Bronchial epithelial cell (primary cell): ENCODE measurements at regions not wholly inside any gene's neighbourhood (a gene's known extent, or its start where the extent isn't known, plus 50 kb on each side); places are given as distances from the start of the nearest gene placed in this dataset.

Experiments used
- DNase-seq: peaks from one replicate; pipeline ENCODE4 v3.0.0-alpha.2; 2010; ENCODE audit warnings: low read depth
- FAIRE-seq: peaks from 2 replicates; lab custom pipeline; 2011; peaks lifted over from hg19 to GRCh38; lab: Jason Lieb, UNC
- H3K27me3 ChIP-seq: 2 replicates; pipeline ENCODE4 v1.5.1; 2011; ENCODE audit warnings: low read length; ENCODE audit not compliant: control insufficient read depth, insufficient read depth
- H3K36me3 ChIP-seq: 2 replicates; pipeline ENCODE4 v1.5.1; 2011; ENCODE audit warnings: low read length; ENCODE audit not compliant: control insufficient read depth, insufficient read depth
- H3K4me3 ChIP-seq: 2 replicates; pipeline ENCODE4 v1.5.1; 2011; ENCODE audit warnings: mild to moderate bottlenecking, low read depth, low read length, control low read depth
- CTCF ChIP-seq: IDR thresholded peaks from 2 replicates; pipeline ENCODE4 v1.5.1; 2011; ENCODE audit warnings: mild to moderate bottlenecking, moderate library complexity, low read length, control low read depth, inconsistent platforms; ENCODE audit not compliant: insufficient read depth, severe bottlenecking

- H3K36me3 ChIP-seq = no peaks in the 10 kb centered on the region
- no peaks in the 10 kb centered on the region for H3K27me3 ChIP-seq
- DNase-seq (no peak), FAIRE-seq (no peak)
- no peak overlapping the region for H3K4me3 ChIP-seq
- no peak for TF ChIP-seq CTCF
Measured at GRCh38 chr16:5328546-5328945, 231.0 kb upstream of the EEF2KMT start.

GRCh38 chr16:5326395-5326794 is 228.8 kb upstream of the EEF2KMT start:
- DNase-seq (no peak), FAIRE-seq (no peak)
- no peaks in the 10 kb centered on the region for H3K36me3 ChIP-seq
- H3K27me3 ChIP-seq = no peaks in the 10 kb centered on the region
- no peak for TF ChIP-seq CTCF
- H3K4me3 ChIP-seq = no peak overlapping the region

GRCh38 chr16:5325932-5326331 is 228.3 kb upstream of the EEF2KMT start:
- no peak for TF ChIP-seq CTCF
- H3K4me3 ChIP-seq = no peak overlapping the region
- no peaks in the 10 kb centered on the region for H3K27me3 ChIP-seq
- H3K36me3 ChIP-seq = no peaks in the 10 kb centered on the region
- FAIRE-seq (no peak), DNase-seq (no peak)

GRCh38 chr16:5323284-5324141 is 225.9 kb upstream of the EEF2KMT start:
- Histone ChIP-seq H3K4me3 (no peak overlapping the region), H3K27me3 (no peaks in the 10 kb centered on the region), H3K36me3 (no peaks in the 10 kb centered on the region)
- DNase-seq = no peak
- no peak for TF ChIP-seq CTCF
- FAIRE-seq = no peak

GRCh38 chr16:5321930-5322329 is 224.3 kb upstream of the EEF2KMT start:
- FAIRE-seq (no peak), DNase-seq (no peak)
- no peak overlapping the region for H3K4me3 ChIP-seq
- H3K27me3 ChIP-seq = no peaks in the 10 kb centered on the region
- no peaks in the 10 kb centered on the region for H3K36me3 ChIP-seq
- TF ChIP-seq CTCF = no peak
